Kidney (tissue), 10 donors: ENCODE measurements at regions not wholly inside any gene's neighbourhood (a gene's known extent, or its start where the extent isn't known, plus 50 kb on each side); places are given as distances from the start of the nearest gene placed in this dataset. TPM values are rescaled to one million over a fixed set of nuclear protein-coding genes. Genes with fewer than 3 reads are reported as not detected.
"Not testable (repeated sequence)": the region's sequence is repeated elsewhere in the genome, so short reads cannot be mapped to it uniquely, and the experiment has no call there.

Experiments used
- DNase-seq, 5 donors: peaks; one replicate each; pipeline ENCODE4 v3.0.0-alpha.2; 2013 to 2020
- FAIRE-seq: peaks from 2 replicates; lab custom pipeline; 2012; peaks lifted over from hg19 to GRCh38; lab: Jason Lieb, UNC
- H3K27ac ChIP-seq, 2 donors: one replicate each; pipeline ENCODE4 v1.7.0; 2013; ENCODE audit warnings: low read depth in 2 of 2, low read length in 2 of 2, inconsistent platforms in 1 of 2
- H3K27me3 ChIP-seq: one replicate; pipeline ENCODE4 v1.7.1; 2013; ENCODE audit warnings: low read length, inconsistent platforms; ENCODE audit not compliant: control insufficient read depth, insufficient read depth
- H3K36me3 ChIP-seq, 3 donors: one replicate each; pipeline versions ENCODE4 v1.7.0 to v1.7.1; 2013; ENCODE audit warnings: low read length in 3 of 3, control low read depth in 1 of 3, inconsistent platforms in 1 of 3; ENCODE audit not compliant: insufficient read depth in 3 of 3, control insufficient read depth in 2 of 3
- H3K4me1 ChIP-seq, 3 donors: one replicate each; pipeline versions ENCODE4 v1.7.0 to v1.7.1; 2013; ENCODE audit warnings: low read length in 3 of 3, inconsistent platforms in 1 of 3, low read depth in 1 of 3; ENCODE audit not compliant: control insufficient read depth in 2 of 3, insufficient read depth in 2 of 3
- H3K4me3 ChIP-seq, 3 donors: one replicate each; pipeline versions ENCODE4 v1.7.0 to v1.8.1; 2013; ENCODE audit warnings: low read length in 3 of 3, control low read depth in 1 of 3, inconsistent platforms in 1 of 3
- H3K9ac ChIP-seq, 3 donors: one replicate each; pipeline versions ENCODE4 v1.7.0 to v1.7.1; 2013; ENCODE audit warnings: low read length in 3 of 3, control low read depth in 1 of 3, inconsistent platforms in 1 of 3
- H3K9me3 ChIP-seq, 3 donors: one replicate each; pipeline versions ENCODE4 v1.7.0 to v1.7.1; 2013; ENCODE audit warnings: low read length in 3 of 3, control low read depth in 1 of 3, inconsistent platforms in 1 of 3; ENCODE audit not compliant: control insufficient read depth in 2 of 3, insufficient read depth in 1 of 3
- intact Hi-C: fragments of 100-400 bp; cut with DNase I; formaldehyde crosslinking; loops from one replicate; pipeline ENCODE4 v1.11.1; 2022
- microRNA-seq: library from miRNA; unstranded; fragments of <30 nt; microRNA quantifications from one replicate; pipeline ENCODE4 v1.2.0, GENCODE V29; 2020
- donor health status: control.
- donor health status: control.
- donor health status: DM: yes; HTN: yes; CAD: no.
- donor health status: Normal renal cell carcinoma (clear cell type).

DNA sequence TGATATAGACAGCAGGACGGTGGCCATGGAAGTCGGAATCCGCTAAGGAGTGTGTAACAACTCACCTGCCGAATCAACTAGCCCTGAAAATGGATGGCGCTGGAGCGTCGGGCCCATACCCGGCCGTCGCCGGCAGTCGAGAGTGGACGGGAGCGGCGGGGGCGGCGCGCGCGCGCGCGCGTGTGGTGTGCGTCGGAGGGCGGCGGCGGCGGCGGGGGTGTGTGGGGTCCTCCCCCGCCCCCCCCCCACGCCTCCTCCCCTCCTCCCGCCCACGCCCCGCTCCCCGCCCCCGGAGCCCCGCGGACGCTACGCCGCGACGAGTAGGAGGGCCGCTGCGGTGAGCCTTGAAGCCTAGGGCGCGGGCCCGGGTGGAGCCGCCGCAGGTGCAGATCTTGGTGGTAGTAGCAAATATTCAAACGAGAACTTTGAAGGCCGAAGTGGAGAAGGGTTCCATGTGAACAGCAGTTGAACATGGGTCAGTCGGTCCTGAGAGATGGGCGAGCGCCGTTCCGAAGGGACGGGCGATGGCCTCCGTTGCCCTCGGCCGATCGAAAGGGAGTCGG is 2261.2 kb upstream of the TPTE start:
- H3K9ac ChIP-seq, intact Hi-C loops, H3K9me3 ChIP-seq, H3K36me3 ChIP-seq, H3K27ac ChIP-seq, FAIRE-seq, H3K4me1 ChIP-seq, H3K27me3 ChIP-seq, H3K4me3 ChIP-seq, DNase-seq: not testable (repeated sequence)

Small RNA genes in the stretch of these regions (microRNA-seq; reads per million reads assigned to microRNA genes)
- gene MIR3648-1 = not detected
- gene MIR3687-1 = not detected
- not detected for gene MIR6724-1
- not detected for gene MIR6724-2
